ENCODE measurements at regions not wholly inside any gene's neighbourhood (a gene's known extent, or its start where the extent isn't known, plus 50 kb on each side); places are given as distances from the start of the nearest gene placed in this dataset.

DNA sequence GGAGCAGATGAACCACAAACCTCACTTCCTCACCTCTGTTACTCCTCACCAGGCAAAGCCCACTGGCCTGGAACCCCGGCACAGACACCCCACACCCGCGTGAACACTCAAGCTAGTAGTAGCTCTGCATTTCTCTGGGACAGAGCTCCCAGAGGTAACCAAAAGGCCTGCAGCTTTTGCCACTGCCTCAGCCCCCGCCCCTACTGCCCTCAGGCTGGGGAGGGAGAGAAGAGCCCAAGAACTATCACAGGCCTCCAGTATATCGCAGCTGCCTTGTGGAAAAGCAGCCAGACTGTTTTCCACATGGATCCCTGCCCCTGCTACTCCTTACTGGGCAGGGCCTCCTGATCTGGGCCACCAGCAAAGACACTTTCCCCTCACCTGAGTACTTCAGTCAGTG lies 728.7 kb upstream of the ACTRT1 start:
- peak; percentile 20; the same call in 2 of the 3 replicates for ATAC-seq
- no peaks in the 10 kb centered on the region for H3K36me3 ChIP-seq (ENCODE audit: control insufficient read depth in 2 of 2, insufficient read depth in 2 of 2, low read length in 1 of 2)
- BruUV-seq (replicated peaks), result no TSS peak
- CTCF ChIA-PET, result interaction anchor here (1.8 kb wide), 1 partner anchor 11 kb away, joined by 5 read pairs; no protein-coding TSS in a partner anchor
- no peak for FAIRE-seq
- intact Hi-C loops (cut with micrococcal nuclease; ENCODE audit: unreplicated experiment), result no loop called here
- no peak overlapping the region for H3K4me2 ChIP-seq (ENCODE audit: control insufficient read depth, insufficient read depth)
- RAD21 ChIA-PET (ENCODE audit: unreplicated experiment), result no interaction called here
- in situ Hi-C loops (cut with MboI), result no loop called here
- no peaks in the 10 kb centered on the region for H3K9me3 ChIP-seq (replicated peaks; ENCODE audit: control insufficient read depth, insufficient read depth, low read length)
- H3K4me1 ChIP-seq (ENCODE audit: control insufficient read depth, insufficient read depth, low read length), result no peaks in the 10 kb centered on the region
- H3K27ac ChIP-seq (ENCODE audit: control insufficient read depth, insufficient read depth), result no peak overlapping the region
- TF ChIP-seq RUNX3 (IDR thresholded peaks at IDR 0.05; ENCODE audit: low read length) (no peak), CREB1 (IDR thresholded peaks at IDR 0.05; ENCODE audit: low read depth) (no peak), RCOR1 (conservative IDR thresholded peaks at IDR 0.05; ENCODE audit: low read depth, low read length) (no peak), HDAC2 (IDR thresholded peaks at IDR 0.05) (no peak), NR2F1 (conservative IDR thresholded peaks at IDR 0.05) (no peak), WRNIP1 (IDR thresholded peaks at IDR 0.05; ENCODE audit: borderline replicate concordance, low read depth, low read length) (no peak)
- TF ChIP-seq, protein P1, sequence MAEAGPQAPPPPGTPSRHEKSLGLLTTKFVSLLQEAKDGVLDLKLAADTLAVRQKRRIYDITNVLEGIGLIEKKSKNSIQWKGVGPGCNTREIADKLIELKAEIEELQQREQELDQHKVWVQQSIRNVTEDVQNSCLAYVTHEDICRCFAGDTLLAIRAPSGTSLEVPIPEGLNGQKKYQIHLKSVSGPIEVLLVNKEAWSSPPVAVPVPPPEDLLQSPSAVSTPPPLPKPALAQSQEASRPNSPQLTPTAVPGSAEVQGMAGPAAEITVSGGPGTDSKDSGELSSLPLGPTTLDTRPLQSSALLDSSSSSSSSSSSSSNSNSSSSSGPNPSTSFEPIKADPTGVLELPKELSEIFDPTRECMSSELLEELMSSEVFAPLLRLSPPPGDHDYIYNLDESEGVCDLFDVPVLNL (IDR thresholded peaks at IDR 0.05; ENCODE audit: low read depth, low read length), result no peak
- TF ChIP-seq, protein P2, sequence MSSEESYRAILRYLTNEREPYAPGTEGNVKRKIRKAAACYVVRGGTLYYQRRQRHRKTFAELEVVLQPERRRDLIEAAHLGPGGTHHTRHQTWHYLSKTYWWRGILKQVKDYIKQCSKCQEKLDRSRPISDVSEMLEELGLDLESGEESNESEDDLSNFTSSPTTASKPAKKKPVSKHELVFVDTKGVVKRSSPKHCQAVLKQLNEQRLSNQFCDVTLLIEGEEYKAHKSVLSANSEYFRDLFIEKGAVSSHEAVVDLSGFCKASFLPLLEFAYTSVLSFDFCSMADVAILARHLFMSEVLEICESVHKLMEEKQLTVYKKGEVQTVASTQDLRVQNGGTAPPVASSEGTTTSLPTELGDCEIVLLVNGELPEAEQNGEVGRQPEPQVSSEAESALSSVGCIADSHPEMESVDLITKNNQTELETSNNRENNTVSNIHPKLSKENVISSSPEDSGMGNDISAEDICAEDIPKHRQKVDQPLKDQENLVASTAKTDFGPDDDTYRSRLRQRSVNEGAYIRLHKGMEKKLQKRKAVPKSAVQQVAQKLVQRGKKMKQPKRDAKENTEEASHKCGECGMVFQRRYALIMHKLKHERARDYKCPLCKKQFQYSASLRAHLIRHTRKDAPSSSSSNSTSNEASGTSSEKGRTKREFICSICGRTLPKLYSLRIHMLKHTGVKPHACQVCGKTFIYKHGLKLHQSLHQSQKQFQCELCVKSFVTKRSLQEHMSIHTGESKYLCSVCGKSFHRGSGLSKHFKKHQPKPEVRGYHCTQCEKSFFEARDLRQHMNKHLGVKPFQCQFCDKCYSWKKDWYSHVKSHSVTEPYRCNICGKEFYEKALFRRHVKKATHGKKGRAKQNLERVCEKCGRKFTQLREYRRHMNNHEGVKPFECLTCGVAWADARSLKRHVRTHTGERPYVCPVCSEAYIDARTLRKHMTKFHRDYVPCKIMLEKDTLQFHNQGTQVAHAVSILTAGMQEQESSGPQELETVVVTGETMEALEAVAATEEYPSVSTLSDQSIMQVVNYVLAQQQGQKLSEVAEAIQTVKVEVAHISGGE (CRISPR knock-in tag; IDR thresholded peaks at IDR 0.05), result no peak
- H3K4me3 ChIP-seq, result no peak overlapping the region
- SMC1A ChIA-PET (ENCODE audit: uncharacterized antibody, unreplicated experiment), result no interaction called here
- 22% methylated on average over 5 of the region's 5 CpGs for WGBS (ENCODE audit: insufficient coverage, insufficient replicate concordance, low lambda C conversion rate, missing lambda C conversion rate)
- no peak overlapping the region for H2AFZ ChIP-seq (ENCODE audit: control insufficient read depth, low read depth, low read length)
- POLR2A ChIA-PET, result no interaction called here
- no peaks in the 10 kb centered on the region for H3K79me2 ChIP-seq (ENCODE audit: control insufficient read depth, insufficient read depth, low read length)
- no peaks in the 10 kb centered on the region for H4K20me1 ChIP-seq (ENCODE audit: control insufficient read depth, insufficient read depth)
- DNase-seq (ENCODE audit: low read depth, low spot score), result no peak
- H3K27me3 ChIP-seq (replicated peaks in 1 of 2; ENCODE audit: control insufficient read depth in 2 of 2, insufficient read depth in 2 of 2, low read length in 1 of 2), result no peaks in the 10 kb centered on the region
- H3K9ac ChIP-seq (ENCODE audit: control insufficient read depth, insufficient read depth, low read length), result no peak overlapping the region
